ENCODE measurements at regions not wholly inside any gene's neighbourhood (a gene's known extent, or its start where the extent isn't known, plus 50 kb on each side); places are given as distances from the start of the nearest gene placed in this dataset.
"Not testable (repeated sequence)": the region's sequence is repeated elsewhere in the genome, so short reads cannot be mapped to it uniquely, and the experiment has no call there.

DNA sequence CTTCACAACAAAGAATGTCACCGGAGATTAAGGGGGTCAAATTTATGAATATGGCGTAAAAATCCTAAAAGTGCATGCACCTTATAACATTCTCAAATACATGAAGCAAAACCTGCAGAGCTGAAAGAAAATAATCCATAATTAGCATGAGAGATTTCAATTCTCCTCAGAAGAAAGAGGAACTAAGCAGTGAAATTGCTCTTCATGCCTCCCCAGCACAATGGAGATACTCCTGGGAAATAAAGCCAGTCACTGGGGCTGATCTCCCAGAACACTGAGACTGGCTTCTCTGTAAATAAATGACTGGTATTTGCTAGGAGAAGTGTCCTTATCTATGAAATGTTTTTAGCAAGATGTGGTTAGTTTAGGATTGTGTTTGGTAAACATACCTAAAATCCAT, 68.1 kb downstream of the GOLGA6L6 start:
- DNase-seq (ENCODE audit: low read depth), result not testable (repeated sequence)

GRCh38 chr15:20472983-20473382, 68.6 kb downstream of the GOLGA6L6 start:
- DNase-seq (ENCODE audit: low read depth), result not testable (repeated sequence)

GRCh38 chr15:20470810-20471209, 70.8 kb downstream of the GOLGA6L6 start:
- not testable (repeated sequence) for DNase-seq (ENCODE audit: low read depth)

GRCh38 chr15:20441138-20441537, 100.5 kb downstream of the GOLGA6L6 start:
- not testable (repeated sequence) for DNase-seq (ENCODE audit: low read depth)

- not testable (repeated sequence) for DNase-seq (ENCODE audit: low read depth)
Observed at GRCh38 chr15:20440390-20440789, 101.2 kb downstream of the GOLGA6L6 start.

DNA sequence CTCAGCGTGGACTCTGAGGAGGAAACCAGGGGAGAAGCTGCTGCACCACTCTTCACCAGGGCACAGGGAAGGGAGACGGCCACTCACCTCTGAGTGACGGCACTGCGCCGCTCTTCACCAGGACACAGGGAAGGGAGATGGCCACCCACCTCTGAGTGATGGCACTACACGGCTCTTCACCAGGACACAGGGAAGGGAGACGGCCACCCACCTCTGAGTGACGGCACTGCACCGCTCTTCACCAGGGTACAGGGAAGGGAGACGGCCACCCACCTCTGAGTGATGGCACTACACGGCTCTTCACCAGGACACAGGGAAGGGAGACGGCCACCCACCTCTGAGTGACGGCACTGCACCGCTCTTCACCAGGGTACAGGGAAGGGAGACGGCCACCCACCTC, 102.5 kb downstream of the GOLGA6L6 start:
- DNase-seq (ENCODE audit: low read depth), result not testable (repeated sequence)

- not testable (repeated sequence) for DNase-seq (ENCODE audit: low read depth)
Observed at GRCh38 chr15:20438255-20438654, 103.3 kb downstream of the GOLGA6L6 start.

- not testable (repeated sequence) for DNase-seq (ENCODE audit: low read depth)
Observed at GRCh38 chr15:20433468-20433867, 108.1 kb downstream of the GOLGA6L6 start.

DNA sequence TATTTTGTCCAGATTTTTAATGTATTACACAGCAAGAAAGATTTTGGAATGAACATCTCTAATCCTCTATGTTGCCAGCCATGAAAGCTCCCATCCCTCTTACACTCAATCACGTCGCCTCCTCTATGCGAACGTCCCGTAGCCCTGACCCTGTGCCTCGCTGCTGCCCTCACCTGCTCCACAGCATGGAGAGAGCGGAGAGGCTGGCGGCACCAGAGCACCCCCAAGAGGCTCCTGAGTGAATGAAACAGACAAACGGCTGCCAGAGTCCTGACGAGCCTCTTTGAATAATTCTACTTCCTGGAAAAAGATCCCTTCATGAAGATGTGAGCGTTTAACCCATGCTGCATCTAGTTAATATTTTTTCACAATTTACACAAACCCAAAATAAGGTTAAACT, 111.1 kb downstream of the GOLGA6L6 start:
- DNase-seq (ENCODE audit: low read depth), result not testable (repeated sequence)

- not testable (repeated sequence) for DNase-seq (ENCODE audit: low read depth)
Observed at GRCh38 chr15:20420710-20421109, 120.9 kb downstream of the GOLGA6L6 start.

DNA sequence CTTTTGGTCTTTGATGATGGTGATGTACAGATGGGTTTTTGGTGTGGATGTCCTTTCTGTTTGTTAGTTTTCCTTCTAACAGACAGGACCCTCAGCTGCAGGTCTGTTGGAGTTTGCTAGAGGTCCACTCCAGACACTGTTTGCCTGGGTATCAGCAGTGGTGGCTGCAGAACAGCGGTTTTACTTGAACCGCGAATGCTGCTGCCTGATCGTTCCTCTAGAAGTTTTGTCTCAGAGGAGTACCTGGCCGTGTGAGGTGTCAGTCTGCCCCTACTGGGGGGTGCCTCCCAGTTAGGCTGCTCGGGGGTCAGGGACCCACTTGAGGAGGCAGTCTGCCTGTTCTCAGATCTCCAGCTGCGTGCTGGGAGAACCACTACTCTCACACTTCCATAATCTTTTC, 125.0 kb downstream of the GOLGA6L6 start:
- not testable (repeated sequence) for DNase-seq (ENCODE audit: low read depth)

GRCh38 chr15:20409667-20410198, 131.9 kb downstream of the GOLGA6L6 start:
- DNase-seq (ENCODE audit: low read depth), result not testable (repeated sequence)

DNA sequence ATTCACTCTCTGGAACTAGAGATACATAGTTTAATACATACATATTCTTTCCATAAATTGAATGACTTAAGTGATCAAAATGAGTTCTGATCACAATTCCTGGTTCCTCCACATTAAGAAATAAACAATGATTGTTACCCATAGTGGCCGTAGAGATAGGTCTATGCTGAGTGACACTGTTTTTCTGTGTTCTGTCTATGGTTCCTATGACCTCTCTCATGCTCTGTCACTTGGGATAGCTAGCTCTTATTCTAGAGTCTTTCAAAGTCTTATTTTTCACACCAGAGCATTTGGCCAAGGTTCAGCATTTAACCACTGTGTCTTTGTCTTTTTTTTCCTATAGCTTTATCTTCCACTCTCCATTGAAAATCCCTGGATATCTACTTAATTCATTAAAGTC, 132.4 kb downstream of the GOLGA6L6 start:
- no peak for DNase-seq (ENCODE audit: low read depth)

DNA sequence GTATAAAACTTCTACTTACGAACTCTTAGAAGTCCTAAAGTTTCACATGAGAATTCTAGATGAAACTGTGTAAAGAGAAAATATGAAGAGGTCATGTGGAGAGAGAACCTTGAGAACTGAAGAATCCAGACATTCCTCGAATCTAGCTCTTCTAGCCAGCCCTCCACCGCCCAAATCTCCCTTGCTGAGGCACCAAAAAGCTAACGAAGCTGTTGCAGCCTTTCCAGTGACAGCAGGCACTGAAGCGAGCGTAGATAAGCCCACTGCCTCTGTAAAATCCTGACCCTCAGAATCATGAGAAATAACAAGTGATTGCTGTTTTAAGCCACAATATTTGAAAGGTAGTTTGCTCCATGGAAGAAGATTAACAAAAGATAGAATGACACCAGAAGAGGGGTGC, 134.0 kb downstream of the GOLGA6L6 start:
- no peak for DNase-seq (ENCODE audit: low read depth)

- DNase-seq (ENCODE audit: low read depth), result not testable (repeated sequence)
Observed at GRCh38 chr15:20404571-20404970, 137.0 kb downstream of the GOLGA6L6 start.

GRCh38 chr15:20402586-20402985, 139.0 kb downstream of the GOLGA6L6 start:
- DNase-seq (ENCODE audit: low read depth), result not testable (repeated sequence)

DNA sequence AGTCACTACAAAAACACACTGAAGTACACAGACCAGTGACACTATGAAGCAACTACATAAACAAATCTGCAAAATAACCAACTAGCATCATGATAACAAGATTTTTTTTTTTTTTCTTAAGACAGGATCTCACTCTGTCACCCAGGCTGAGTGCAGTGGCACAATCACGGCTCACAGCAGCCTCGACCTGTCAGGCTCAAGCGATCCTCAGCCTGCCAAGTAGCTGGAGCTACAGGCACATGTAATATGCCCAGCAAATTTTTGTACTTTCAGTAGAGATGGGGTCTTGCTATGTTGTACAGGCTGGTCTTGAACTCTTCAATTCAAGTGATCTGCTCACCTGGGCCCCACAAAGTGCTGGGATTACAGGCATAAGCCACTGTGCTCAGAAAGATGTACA, 140.5 kb downstream of the GOLGA6L6 start:
- not testable (repeated sequence) for DNase-seq (ENCODE audit: low read depth)

- not testable (repeated sequence) for DNase-seq (ENCODE audit: low read depth)
Observed at GRCh38 chr15:20398680-20399079, 142.9 kb downstream of the GOLGA6L6 start.

GRCh38 chr15:20388161-20388560, 153.4 kb downstream of the GOLGA6L6 start:
- not testable (repeated sequence) for DNase-seq (ENCODE audit: low read depth)

GRCh38 chr15:20386198-20386597, 155.4 kb downstream of the GOLGA6L6 start:
- no peak for DNase-seq (ENCODE audit: low read depth)

DNA sequence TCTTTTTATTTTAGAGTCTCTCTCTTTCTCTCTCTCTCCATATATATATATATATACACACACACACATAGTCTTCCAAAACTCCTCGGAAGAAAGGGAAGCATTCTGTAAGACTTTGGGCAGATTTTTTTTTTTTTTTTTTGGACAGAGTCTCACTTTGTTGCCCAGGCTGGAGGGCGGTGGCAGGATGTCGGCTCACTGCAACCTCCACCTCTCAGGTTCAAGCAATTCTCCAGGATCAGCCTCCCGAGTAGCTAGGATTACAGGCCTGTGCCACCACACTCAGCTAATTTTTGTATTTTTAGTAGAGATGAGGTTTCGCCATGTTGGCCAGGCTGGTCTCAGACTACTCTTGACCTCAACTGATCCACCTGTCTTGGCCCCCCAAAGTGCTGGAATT, 161.4 kb downstream of the GOLGA6L6 start:
- not testable (repeated sequence) for DNase-seq (ENCODE audit: low read depth)

- DNase-seq (ENCODE audit: low read depth), result no peak
Observed at GRCh38 chr15:20376872-20377271, 164.7 kb downstream of the GOLGA6L6 start.

DNA sequence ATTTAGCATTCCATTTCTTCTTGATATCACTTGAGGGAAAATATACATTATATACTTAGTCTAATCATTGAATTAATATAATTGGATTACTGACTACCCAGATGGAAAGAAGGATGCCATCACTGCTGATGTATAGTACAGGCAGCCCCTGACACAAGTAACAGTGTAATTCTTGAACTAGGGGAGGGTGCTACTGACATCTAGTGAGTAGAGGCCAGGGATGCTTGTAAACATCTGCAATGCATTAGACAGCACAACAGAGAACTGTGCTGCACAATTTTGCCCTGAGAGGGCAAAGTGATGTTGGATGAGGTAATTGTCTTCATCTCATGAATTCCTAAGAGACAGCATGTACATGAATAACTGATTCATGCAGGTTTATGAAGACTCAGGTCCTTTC, 169.2 kb downstream of the GOLGA6L6 start:
- not testable (repeated sequence) for DNase-seq (ENCODE audit: low read depth)

GRCh38 chr15:20369500-20369899, 172.1 kb downstream of the GOLGA6L6 start:
- DNase-seq (ENCODE audit: low read depth), result no peak

All from stimulated activated CD8-positive, alpha-beta memory T cell treated with anti-CD3 and anti-CD28 coated beads, Interleukin-15, amount 100 ng/mL, for 1 hour (primary cell).